Epithelial cell of esophagus (primary cell): ENCODE measurements at regions not wholly inside any gene's neighbourhood (a gene's known extent, or its start where the extent isn't known, plus 50 kb on each side); places are given as distances from the start of the nearest gene placed in this dataset.

Experiments used
- DNase-seq: peaks from one replicate; pipeline ENCODE4 v3.0.0; 2010; ENCODE audit warnings: low read depth
- H3K4me3 ChIP-seq: 2 replicates; pipeline ENCODE4 v1.5.1; 2011; ENCODE audit warnings: mild to moderate bottlenecking, low read length, control low read depth
- TF ChIP-seq, protein P1 (sequence below): IDR thresholded peaks from 2 replicates; pipeline ENCODE4 v1.5.1; 2011; ENCODE audit warnings: low read depth, mild to moderate bottlenecking, low read length, control low read depth, inconsistent platforms; ENCODE audit not compliant: insufficient read depth; ENCODE audit errors: missing control alignments

DNA sequence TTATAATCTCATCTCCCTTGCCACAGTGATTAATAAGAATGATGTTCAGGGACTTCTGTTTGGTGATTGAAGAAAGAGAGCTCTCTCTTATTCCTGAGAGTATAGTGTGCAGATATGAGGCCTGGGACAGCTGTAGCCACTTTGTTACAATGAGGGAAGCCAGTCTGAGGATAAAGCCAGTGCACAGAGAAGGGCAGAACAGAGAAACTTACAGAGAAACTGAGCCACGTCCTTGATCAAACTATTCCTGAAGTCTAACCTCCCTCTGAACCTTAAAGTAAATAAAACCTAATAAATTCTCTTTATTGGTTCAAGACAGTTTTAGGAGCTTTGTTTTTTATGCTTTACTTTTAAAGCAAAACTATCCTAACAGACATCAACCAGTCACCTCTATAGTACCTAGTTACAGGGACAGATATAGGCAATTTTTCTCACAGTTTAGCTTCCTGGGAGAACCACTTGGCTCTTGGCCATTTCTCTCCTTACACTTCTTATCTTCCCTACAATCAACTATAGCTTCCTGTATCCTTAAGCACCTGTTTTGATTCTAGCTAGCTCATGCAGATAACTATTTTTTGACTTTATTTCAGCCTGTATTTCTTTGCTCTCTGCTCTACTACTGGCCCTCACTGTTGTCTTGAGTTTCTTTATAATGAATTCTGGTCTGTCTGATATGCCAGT, 284.4 kb downstream of the SHQ1 start:
- TF ChIP-seq, protein P1, sequence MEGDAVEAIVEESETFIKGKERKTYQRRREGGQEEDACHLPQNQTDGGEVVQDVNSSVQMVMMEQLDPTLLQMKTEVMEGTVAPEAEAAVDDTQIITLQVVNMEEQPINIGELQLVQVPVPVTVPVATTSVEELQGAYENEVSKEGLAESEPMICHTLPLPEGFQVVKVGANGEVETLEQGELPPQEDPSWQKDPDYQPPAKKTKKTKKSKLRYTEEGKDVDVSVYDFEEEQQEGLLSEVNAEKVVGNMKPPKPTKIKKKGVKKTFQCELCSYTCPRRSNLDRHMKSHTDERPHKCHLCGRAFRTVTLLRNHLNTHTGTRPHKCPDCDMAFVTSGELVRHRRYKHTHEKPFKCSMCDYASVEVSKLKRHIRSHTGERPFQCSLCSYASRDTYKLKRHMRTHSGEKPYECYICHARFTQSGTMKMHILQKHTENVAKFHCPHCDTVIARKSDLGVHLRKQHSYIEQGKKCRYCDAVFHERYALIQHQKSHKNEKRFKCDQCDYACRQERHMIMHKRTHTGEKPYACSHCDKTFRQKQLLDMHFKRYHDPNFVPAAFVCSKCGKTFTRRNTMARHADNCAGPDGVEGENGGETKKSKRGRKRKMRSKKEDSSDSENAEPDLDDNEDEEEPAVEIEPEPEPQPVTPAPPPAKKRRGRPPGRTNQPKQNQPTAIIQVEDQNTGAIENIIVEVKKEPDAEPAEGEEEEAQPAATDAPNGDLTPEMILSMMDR, result no peak

GRCh38 chr3:72560846-72561675, 287.2 kb downstream of the SHQ1 start:
- TF ChIP-seq, protein P1, result no peak
- H3K4me3 ChIP-seq, result no peak overlapping the region

More for the DNA sequence above, 284.4 kb downstream of the SHQ1 start:
- H3K4me3 ChIP-seq, result no peak overlapping the region
- DNase-seq, result no peak

GRCh38 chr3:72559385-72559784, 288.9 kb downstream of the SHQ1 start:
- TF ChIP-seq, protein P1, result no peak
- H3K4me3 ChIP-seq, result no peak overlapping the region
- no peak for DNase-seq

More at GRCh38 chr3:72560846-72561675, 287.2 kb downstream of the SHQ1 start:
- peak; percentile 37 for DNase-seq

GRCh38 chr3:72558001-72558400, 290.2 kb downstream of the SHQ1 start:
- DNase-seq, result no peak
- no peak overlapping the region for H3K4me3 ChIP-seq
- TF ChIP-seq, protein P1, result no peak

GRCh38 chr3:72555714-72556113, 292.5 kb downstream of the SHQ1 start:
- H3K4me3 ChIP-seq, result no peak overlapping the region
- DNase-seq, result peak; percentile 68
- TF ChIP-seq, protein P1, result no peak

DNA sequence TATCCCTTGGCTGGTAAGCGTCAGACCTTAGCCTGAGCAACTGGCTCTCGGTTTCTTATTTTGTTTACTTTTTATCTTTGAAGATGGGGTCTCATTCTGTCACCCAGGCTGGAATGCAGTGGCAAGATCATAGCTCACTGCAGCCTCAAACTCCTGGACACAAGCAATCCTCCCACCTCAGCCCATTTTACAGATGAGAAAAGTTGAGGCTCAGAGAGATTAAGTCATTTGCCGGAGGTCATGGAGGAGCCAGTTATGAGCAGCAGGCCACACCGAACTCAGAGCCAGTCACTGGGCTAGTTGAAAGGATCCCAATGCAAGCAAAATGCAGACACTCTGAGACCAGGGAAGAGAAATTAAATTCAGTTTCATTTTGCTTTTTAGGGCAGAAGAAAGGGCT, 293.6 kb downstream of the SHQ1 start:
- TF ChIP-seq, protein P1, result no peak
- H3K4me3 ChIP-seq, result no peak overlapping the region
- DNase-seq, result no peak

- no peak for DNase-seq
- TF ChIP-seq, protein P1, result no peak
- H3K4me3 ChIP-seq, result no peak overlapping the region
Observed at GRCh38 chr3:72553298-72553697, 294.9 kb downstream of the SHQ1 start.
